PC-9 (cell line): ENCODE measurements at regions not wholly inside any gene's neighbourhood (a gene's known extent, or its start where the extent isn't known, plus 50 kb on each side); places are given as distances from the start of the nearest gene placed in this dataset.

Source experiments
- BruUV-seq: library from RNA; stranded (reverse); fragments of 400-500 nt; replicated peaks from 2 replicates; lab custom pipeline; 2021; lab: Mats Ljungman, UMichigan
- CTCF ChIA-PET: fragments of 300-600 bp; sonication (Branson Sonifier 250); formaldehyde crosslinking; loops from one replicate; lab custom pipeline; 2022; ENCODE audit warnings: antibody characterized with exemption; lab: Charles Lee
- POLR2A ChIA-PET: fragments of 300-600 bp; sonication (Branson Sonifier 250); formaldehyde crosslinking; loops from one replicate; lab custom pipeline; 2022; ENCODE audit warnings: antibody characterized with exemption; ENCODE audit not compliant: unreplicated experiment; lab: Charles Lee
- DNase-seq, 2 experiments: peaks; one replicate each; pipeline versions ENCODE4 v3.0.0 to v3.0.0-alpha.2; 2015 to 2022; ENCODE audit warnings: mixed read lengths in 1 of 2
- H2AFZ ChIP-seq: fragments of 200-600 bp; sonication (generic); 2 replicates; pipeline ENCODE4 v1.8.1; 2017; ENCODE audit warnings: antibody characterized with exemption
- H3F3A ChIP-seq: fragments of 200-600 bp; sonication (generic); 2 replicates; pipeline ENCODE4 v1.8.1; 2017; ENCODE audit warnings: antibody characterized with exemption, mild to moderate bottlenecking, low read depth; ENCODE audit not compliant: insufficient read depth
- H3K27ac ChIP-seq: fragments of 200-600 bp; sonication (generic); 2 replicates; pipeline ENCODE4 v1.6.1; 2016; ENCODE audit warnings: mixed run types
- H3K27me3 ChIP-seq: fragments of 200-600 bp; sonication (generic); 2 replicates; pipeline ENCODE4 v1.6.1; 2016; ENCODE audit warnings: low read depth, mixed run types; ENCODE audit not compliant: insufficient read depth
- H3K36me3 ChIP-seq: fragments of 200-600 bp; sonication (generic); 2 replicates; pipeline ENCODE4 v1.6.1; 2016; ENCODE audit warnings: low read depth, mixed run types
- H3K4me1 ChIP-seq: fragments of 200-600 bp; sonication (generic); replicated peaks from 2 replicates; pipeline ENCODE4 v1.6.1; 2016; ENCODE audit warnings: mixed run types; ENCODE audit not compliant: insufficient read depth
- H3K4me2 ChIP-seq: fragments of 200-600 bp; sonication (generic); 2 replicates; pipeline ENCODE4 v1.6.1; 2017; ENCODE audit warnings: mixed run types
- H3K4me3 ChIP-seq: fragments of 200-600 bp; sonication (generic); 2 replicates; pipeline ENCODE4 v1.6.1; 2016; ENCODE audit warnings: mixed run types
- H3K79me2 ChIP-seq: fragments of 200-600 bp; sonication (generic); 2 replicates; pipeline ENCODE4 v1.6.1; 2017; ENCODE audit warnings: low read depth, mixed run types
- H3K9me2 ChIP-seq: fragments of 200-600 bp; sonication (generic); 2 replicates; pipeline ENCODE4 v1.8.1; 2017; ENCODE audit warnings: mild to moderate bottlenecking; ENCODE audit not compliant: insufficient read depth
- H3K9me3 ChIP-seq: fragments of 200-600 bp; sonication (generic); 2 replicates; pipeline ENCODE4 v1.8.1; 2016; ENCODE audit warnings: low read depth; ENCODE audit not compliant: insufficient read depth
- H4K20me1 ChIP-seq: fragments of 200-600 bp; sonication (generic); 2 replicates; pipeline ENCODE4 v1.8.1; 2017; ENCODE audit not compliant: insufficient read depth
- CTCF ChIP-seq: fragments of 200-600 bp; sonication (generic); conservative IDR thresholded peaks from 2 replicates; pipeline ENCODE4 v1.6.1; 2017; ENCODE audit warnings: mixed run types, antibody characterized with exemption, mild to moderate bottlenecking, moderate library complexity
- EZH2 ChIP-seq: fragments of 200-600 bp; sonication (generic); IDR thresholded peaks from 2 replicates; pipeline ENCODE4 v1.8.0; 2017; ENCODE audit warnings: antibody characterized with exemption, low read depth
- intact Hi-C: fragments of 100-400 bp; cut with micrococcal nuclease; formaldehyde crosslinking; loops from one replicate; pipeline ENCODE4 v1.10.0; 2022; ENCODE audit not compliant: unreplicated experiment

GRCh38 chr1:10848109-10848684 lies 51.8 kb upstream of the CASZ1 start:
- Histone ChIP-seq H3K27me3 (no peaks in the 10 kb centered on the region), H3K9me2 (no peaks in the 10 kb centered on the region), H2AFZ (no peak overlapping the region), H3K36me3 (no peaks in the 10 kb centered on the region), H3K4me2 (no peak overlapping the region), H3K27ac (no peak overlapping the region), H3K79me2 (no peaks in the 10 kb centered on the region), H4K20me1 (no peaks in the 10 kb centered on the region), H3F3A (no peaks in the 10 kb centered on the region), H3K9me3 (no peaks in the 10 kb centered on the region), H3K4me3 (no peak overlapping the region), H3K4me1 (no peaks in the 10 kb centered on the region)
- CTCF ChIA-PET: interaction anchor here (0.6 kb wide), 1 partner anchor 353 kb away, joined by 4 read pairs; no protein-coding TSS in a partner anchor
- DNase-seq: no peak
- BruUV-seq: no TSS peak
- TF ChIP-seq CTCF (no peak), EZH2 (no peak)
- POLR2A ChIA-PET: no interaction called here
- intact Hi-C loops: no loop called here

DNA sequence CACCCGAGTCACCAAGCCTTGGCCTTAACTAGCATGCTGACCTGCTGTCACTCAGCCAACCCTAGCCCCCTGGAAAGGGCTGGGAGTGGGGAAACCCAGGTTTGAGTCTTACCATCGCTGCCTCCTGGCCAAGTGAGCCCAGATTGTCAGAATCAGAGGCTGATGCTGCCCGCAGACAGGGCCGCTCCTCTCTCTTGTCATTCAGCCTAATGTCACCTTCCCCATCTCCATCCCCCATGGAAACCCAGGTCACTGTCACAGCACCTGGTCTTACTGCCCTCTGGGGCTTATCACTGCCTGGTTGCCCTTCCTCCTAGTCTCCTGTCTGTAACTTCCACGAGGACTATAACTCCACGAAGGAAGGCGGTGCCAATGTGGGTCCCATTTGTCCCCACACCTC lies 53.6 kb upstream of the CASZ1 start:
- H2AFZ ChIP-seq: no peak overlapping the region
- ChIA-PET POLR2A (interaction anchor here (0.6 kb wide), 1 partner anchor 47 kb away, joined by 5 read pairs; no protein-coding TSS in a partner anchor), CTCF (no interaction called here)
- no peaks in the 10 kb centered on the region for H3F3A ChIP-seq
- H3K9me2 ChIP-seq: no peaks in the 10 kb centered on the region
- DNase-seq: no peak
- H3K4me2 ChIP-seq: no peak overlapping the region
- no peak overlapping the region for H3K4me3 ChIP-seq
- no peak for TF ChIP-seq CTCF
- no peak for TF ChIP-seq EZH2
- BruUV-seq: no TSS peak
- H4K20me1 ChIP-seq: no peaks in the 10 kb centered on the region
- no peaks in the 10 kb centered on the region for H3K9me3 ChIP-seq
- no peaks in the 10 kb centered on the region for H3K79me2 ChIP-seq
- intact Hi-C loops: no loop called here
- H3K36me3 ChIP-seq: no peaks in the 10 kb centered on the region
- H3K27ac ChIP-seq: no peak overlapping the region
- H3K4me1 ChIP-seq: no peaks in the 10 kb centered on the region
- no peaks in the 10 kb centered on the region for H3K27me3 ChIP-seq

DNA sequence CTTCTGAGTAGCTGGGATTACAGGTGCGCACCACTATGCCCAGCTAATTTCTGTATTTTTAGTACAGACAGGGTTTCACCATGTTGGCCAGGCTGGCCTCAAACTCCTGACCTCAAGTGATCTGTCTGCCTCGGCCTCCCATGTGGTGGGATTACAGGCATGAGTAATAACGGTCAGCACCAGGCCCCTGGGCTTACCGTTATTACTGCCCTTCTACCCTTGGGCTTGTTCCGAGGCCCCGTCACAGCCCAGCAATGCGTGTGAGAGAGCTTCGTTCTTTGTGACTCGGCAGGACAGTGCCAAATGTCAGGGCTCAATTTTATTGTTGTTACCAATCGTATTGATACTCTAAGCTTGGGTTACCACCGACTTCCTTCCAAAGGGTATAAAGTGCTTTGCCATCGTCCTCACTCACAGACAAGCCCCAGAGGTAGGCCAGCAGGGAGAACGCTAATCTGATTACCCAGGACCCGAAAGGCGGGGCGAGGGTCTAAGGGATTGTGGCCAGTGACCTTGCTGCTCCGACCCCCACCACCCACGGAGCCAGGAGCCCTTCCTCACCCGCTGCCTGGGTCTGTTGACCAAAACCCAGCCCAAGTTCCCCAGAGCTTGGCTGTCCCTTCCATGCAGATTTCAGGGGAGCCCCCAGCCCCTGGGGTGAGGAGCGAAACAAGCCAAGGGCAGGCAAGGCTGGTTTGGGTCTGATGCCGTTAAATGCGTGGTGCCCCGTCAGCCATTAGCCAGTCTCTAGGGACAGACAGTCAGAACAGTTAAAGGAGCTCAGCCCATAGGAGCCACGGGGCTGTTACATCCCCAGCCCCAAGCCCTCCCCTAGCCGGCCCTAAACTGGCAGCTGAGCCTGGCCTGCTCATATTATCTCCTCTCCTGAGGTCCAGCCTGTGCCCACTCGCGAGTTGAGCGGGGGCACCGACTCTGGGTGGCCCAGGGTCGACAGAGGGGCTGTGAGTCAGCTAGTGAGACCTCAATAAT lies 54.9 kb upstream of the CASZ1 start:
- Histone ChIP-seq H3K9me2 (no peaks in the 10 kb centered on the region), H3K4me1 (no peaks in the 10 kb centered on the region), H3K27me3 (no peaks in the 10 kb centered on the region), H3K9me3 (no peaks in the 10 kb centered on the region), H3K27ac (no peak overlapping the region), H3K4me3 (no peak overlapping the region), H3K79me2 (no peaks in the 10 kb centered on the region), H2AFZ (no peak overlapping the region), H3K36me3 (no peaks in the 10 kb centered on the region), H3F3A (no peaks in the 10 kb centered on the region), H3K4me2 (no peak overlapping the region), H4K20me1 (no peaks in the 10 kb centered on the region)
- CTCF ChIA-PET: no interaction called here
- no peak for DNase-seq
- intact Hi-C loops: no loop called here
- BruUV-seq: no TSS peak
- TF ChIP-seq EZH2 (no peak), CTCF (no peak)
- POLR2A ChIA-PET: no interaction called here
